Vagina (tissue), 2 donors: ENCODE measurements at regions not wholly inside any gene's neighbourhood (a gene's known extent, or its start where the extent isn't known, plus 50 kb on each side); places are given as distances from the start of the nearest gene placed in this dataset.

ENCODE experiments used
- DNase-seq, 2 donors: peaks; one replicate each; pipeline ENCODE4 v3.0.0-alpha.2; 2017; ENCODE audit errors: extremely low spot score in 2 of 2
- H3K27ac ChIP-seq: fragments of 200-600 bp; sonication (generic); one replicate; pipeline ENCODE4 v1.5.1; 2019
- H3K27me3 ChIP-seq: fragments of 200-600 bp; sonication (generic); one replicate; pipeline ENCODE4 v1.5.1; 2019
- H3K36me3 ChIP-seq, 2 donors: fragments of 200-600 bp; sonication (generic); one replicate each; pipeline ENCODE4 v1.5.1; 2017 to 2019
- H3K4me1 ChIP-seq: fragments of 200-600 bp; sonication (generic); one replicate; pipeline ENCODE4 v1.5.1; 2019
- H3K4me3 ChIP-seq, 2 donors: fragments of 200-600 bp; sonication (generic); 1 replicate in 1 of 2; 2 replicates in 1 of 2; pipeline ENCODE4 v1.5.1; 2016 to 2019
- H3K9me3 ChIP-seq: fragments of 200-600 bp; sonication (generic); one replicate; pipeline ENCODE4 v1.5.1; 2019
- POLR2A ChIP-seq, 2 donors: fragments of 450-650 bp; IDR thresholded peaks; one replicate each; pipeline ENCODE4 v1.6.1; 2017; ENCODE audit warnings: antibody characterized with exemption in 2 of 2, mild to moderate bottlenecking in 2 of 2, moderate library complexity in 2 of 2
- POLR2AphosphoS5 ChIP-seq, 2 donors: sonication (generic); formaldehyde crosslinking; IDR thresholded peaks; one replicate each; pipeline ENCODE4 v1.9.0; 2017; ENCODE audit warnings: antibody characterized with exemption in 2 of 2, mild to moderate bottlenecking in 2 of 2, low read depth in 1 of 2; ENCODE audit not compliant: insufficient read depth in 1 of 2
- intact Hi-C: fragments of 100-400 bp; cut with DNase I; formaldehyde crosslinking; loops from one replicate; pipeline ENCODE4 v1.15.1; 2023
- TF ChIP-seq, protein P1 (sequence below), 3 experiments: fragments of 450-650 bp in 2 of 3; fragments of 200-600 bp in 1 of 3; sonication (generic) in 1 of 3; IDR thresholded peaks; one replicate each; pipeline ENCODE4 v1.5.1; 2017 to 2019; ENCODE audit warnings: antibody characterized with exemption in 3 of 3, mild to moderate bottlenecking in 2 of 3, moderate library complexity in 2 of 3

DNA sequence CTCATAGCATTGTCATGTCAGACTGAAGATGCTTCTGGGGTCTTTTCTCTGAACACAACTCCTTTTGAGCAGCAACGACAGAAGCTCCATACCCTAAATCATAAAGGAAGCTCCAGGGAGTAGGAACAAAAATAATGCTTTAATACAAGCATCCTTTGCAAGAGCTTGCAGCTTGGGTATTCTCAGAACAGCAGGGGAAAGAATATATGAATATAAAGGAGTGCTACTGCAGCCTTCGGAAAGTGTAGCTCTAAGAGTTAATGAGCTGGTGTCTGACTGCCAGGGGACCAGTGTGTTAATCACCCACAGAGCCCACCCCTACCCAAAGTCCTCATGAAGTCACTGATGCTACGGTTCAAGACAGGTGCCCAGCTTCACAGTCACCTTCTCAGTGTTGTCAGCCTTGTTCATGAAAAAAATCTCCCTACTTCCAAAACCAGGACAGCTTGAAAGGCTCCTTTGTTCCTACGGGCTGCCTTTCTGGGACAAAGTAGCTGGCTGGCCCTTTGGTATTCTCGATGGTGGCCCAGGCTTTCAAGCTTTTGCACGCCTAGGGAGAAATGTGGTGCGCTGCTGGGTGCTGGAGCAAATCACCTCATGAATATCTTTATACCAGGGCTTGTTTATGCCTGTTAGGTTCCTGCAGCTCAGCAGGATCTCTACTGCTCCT lies 259.7 kb downstream of the CMPK2 start:
- Histone ChIP-seq H3K36me3 (no peaks in the 10 kb centered on the region), H3K4me3 (no peak overlapping the region), H3K9me3 (no peaks in the 10 kb centered on the region), H3K27ac (no peak overlapping the region), H3K4me1 (no peaks in the 10 kb centered on the region), H3K27me3 (no peaks in the 10 kb centered on the region)
- intact Hi-C loops = no loop called here
- no peak for DNase-seq
- TF ChIP-seq, protein P1, sequence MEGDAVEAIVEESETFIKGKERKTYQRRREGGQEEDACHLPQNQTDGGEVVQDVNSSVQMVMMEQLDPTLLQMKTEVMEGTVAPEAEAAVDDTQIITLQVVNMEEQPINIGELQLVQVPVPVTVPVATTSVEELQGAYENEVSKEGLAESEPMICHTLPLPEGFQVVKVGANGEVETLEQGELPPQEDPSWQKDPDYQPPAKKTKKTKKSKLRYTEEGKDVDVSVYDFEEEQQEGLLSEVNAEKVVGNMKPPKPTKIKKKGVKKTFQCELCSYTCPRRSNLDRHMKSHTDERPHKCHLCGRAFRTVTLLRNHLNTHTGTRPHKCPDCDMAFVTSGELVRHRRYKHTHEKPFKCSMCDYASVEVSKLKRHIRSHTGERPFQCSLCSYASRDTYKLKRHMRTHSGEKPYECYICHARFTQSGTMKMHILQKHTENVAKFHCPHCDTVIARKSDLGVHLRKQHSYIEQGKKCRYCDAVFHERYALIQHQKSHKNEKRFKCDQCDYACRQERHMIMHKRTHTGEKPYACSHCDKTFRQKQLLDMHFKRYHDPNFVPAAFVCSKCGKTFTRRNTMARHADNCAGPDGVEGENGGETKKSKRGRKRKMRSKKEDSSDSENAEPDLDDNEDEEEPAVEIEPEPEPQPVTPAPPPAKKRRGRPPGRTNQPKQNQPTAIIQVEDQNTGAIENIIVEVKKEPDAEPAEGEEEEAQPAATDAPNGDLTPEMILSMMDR (IDR thresholded peaks at IDR 0.05) = no peak

DNA sequence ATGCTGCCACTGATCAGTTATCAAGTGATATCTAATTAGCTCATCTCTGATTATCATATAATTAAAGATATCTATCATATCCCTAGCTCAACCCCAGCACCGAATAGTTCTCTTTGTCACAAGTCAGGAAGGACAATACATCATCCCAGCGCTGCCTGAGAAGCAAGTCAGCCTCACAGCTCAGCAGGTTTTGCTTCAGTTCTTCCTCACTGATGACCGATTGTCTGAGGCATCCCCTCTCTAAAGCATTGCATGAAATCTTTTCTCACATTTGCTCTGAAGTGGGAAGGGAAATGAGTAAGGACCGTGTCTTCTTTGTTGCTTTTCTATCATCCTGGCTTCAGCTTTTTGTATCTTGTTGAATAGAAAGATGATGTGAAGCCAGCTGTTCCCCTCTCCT lies 247.9 kb downstream of the CMPK2 start:
- no peak for DNase-seq
- no peak for TF ChIP-seq POLR2A (IDR thresholded peaks at IDR 0.05)
- TF ChIP-seq POLR2AphosphoS5 (IDR thresholded peaks at IDR 0.05; ENCODE audit: insufficient read depth in 1 of 2, low read depth in 1 of 2) = no peak
- TF ChIP-seq, protein P1 (IDR thresholded peaks at IDR 0.05) = no peak
- no peak overlapping the region for H3K27ac ChIP-seq
- no peak overlapping the region for H3K4me3 ChIP-seq
- no peaks in the 10 kb centered on the region for H3K27me3 ChIP-seq
- no peaks in the 10 kb centered on the region for H3K4me1 ChIP-seq
- peaks cover 1% of the 10 kb centered on the region for H3K9me3 ChIP-seq
- intact Hi-C loops = no loop called here
- H3K36me3 ChIP-seq = no peaks in the 10 kb centered on the region

DNA sequence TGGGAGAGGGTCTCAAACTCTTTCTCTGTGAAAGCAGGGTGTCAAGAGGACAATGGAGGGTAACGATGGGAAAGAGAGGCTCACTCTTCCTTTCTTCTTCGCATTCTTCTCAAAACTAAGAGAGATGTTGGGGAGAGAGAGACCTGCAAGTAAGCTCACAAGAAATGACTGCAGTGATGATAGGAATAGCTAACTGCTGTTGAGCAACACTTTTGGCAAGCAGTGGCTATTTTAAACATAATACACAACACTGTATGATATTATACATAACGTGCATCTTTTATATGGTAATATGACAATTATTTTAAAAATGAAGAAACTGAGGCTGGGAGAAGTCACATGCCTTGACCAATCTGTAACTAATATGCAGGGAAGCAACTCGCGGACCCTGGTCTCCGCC lies 247.5 kb downstream of the CMPK2 start:
- no peaks in the 10 kb centered on the region for H3K36me3 ChIP-seq
- no peaks in the 10 kb centered on the region for H3K4me1 ChIP-seq
- intact Hi-C loops = no loop called here

DNA sequence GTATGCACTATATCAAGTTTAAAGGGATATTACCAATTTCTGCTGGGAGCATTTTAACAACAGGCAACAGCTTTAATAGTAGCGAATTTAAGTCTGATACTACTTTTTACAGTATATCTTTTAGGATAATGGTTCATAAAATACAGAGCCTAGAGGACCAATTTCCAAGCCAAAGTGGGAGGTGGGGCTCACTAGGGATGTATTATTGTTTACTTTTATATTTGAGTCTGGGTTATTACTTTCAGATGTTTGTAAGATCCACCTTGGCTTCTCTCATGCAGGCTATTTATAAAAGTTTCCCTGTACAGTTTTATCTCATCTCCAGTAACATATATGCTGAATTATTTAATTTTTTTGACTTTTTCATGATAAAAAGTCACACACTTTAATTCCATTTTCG lies 242.0 kb downstream of the CMPK2 start:
- no peaks in the 10 kb centered on the region for H3K36me3 ChIP-seq
- no peaks in the 10 kb centered on the region for H3K4me1 ChIP-seq
- H3K4me3 ChIP-seq = no peak overlapping the region
- no peak overlapping the region for H3K27ac ChIP-seq
- intact Hi-C loops = no loop called here
- TF ChIP-seq, protein P1 (IDR thresholded peaks at IDR 0.05) = no peak
- TF ChIP-seq POLR2A (IDR thresholded peaks at IDR 0.05) = no peak
- no peak for TF ChIP-seq POLR2AphosphoS5 (IDR thresholded peaks at IDR 0.05; ENCODE audit: insufficient read depth in 1 of 2, low read depth in 1 of 2)
- no peak for DNase-seq
- H3K27me3 ChIP-seq = no peaks in the 10 kb centered on the region
- no peaks in the 10 kb centered on the region for H3K9me3 ChIP-seq

More for the DNA sequence above, 247.5 kb downstream of the CMPK2 start:
- DNase-seq = no peak
- Histone ChIP-seq H3K4me3 (no peak overlapping the region), H3K27ac (no peak overlapping the region), H3K27me3 (no peaks in the 10 kb centered on the region), H3K9me3 (no peaks in the 10 kb centered on the region)
- TF ChIP-seq, protein P1 (IDR thresholded peaks at IDR 0.05) = no peak
- TF ChIP-seq POLR2A (IDR thresholded peaks at IDR 0.05) = no peak
- TF ChIP-seq POLR2AphosphoS5 (IDR thresholded peaks at IDR 0.05; ENCODE audit: insufficient read depth in 1 of 2, low read depth in 1 of 2) = no peak

DNA sequence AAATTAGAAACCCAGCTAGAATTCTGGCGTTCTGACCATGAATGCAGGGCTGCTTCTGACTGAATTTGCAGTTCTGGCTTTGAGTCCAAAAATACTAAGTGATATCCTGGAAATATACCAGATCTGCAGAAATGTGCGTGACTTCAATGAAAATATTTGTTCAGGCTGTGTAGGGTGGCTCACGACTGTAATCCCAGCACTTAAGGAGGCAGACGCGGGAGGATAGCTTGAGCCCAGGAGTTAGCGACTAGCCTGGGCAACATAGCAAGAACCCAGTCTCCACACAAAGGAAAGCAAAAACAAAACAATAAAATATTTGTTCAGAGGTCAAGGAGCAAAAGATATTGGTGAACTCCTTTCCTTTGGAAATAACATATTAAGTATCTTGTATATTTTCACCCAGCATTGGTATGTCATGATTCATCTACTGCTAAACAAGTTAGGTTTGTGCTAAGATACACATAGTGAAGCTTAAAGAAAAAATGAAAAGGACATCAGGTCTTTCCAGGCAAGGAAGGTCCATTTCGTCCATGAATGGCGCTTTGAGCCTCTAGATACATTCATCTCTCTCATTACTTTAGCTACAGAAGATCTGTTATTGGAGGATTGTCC lies 239.2 kb downstream of the CMPK2 start:
- no peaks in the 10 kb centered on the region for H3K36me3 ChIP-seq
- intact Hi-C loops = no loop called here
- no peaks in the 10 kb centered on the region for H3K4me1 ChIP-seq
- TF ChIP-seq, protein P1 (IDR thresholded peaks at IDR 0.05) = no peak
- TF ChIP-seq POLR2AphosphoS5 (IDR thresholded peaks at IDR 0.05; ENCODE audit: insufficient read depth in 1 of 2, low read depth in 1 of 2) (no peak), POLR2A (IDR thresholded peaks at IDR 0.05) (no peak)
- no peak for DNase-seq
- H3K9me3 ChIP-seq = no peaks in the 10 kb centered on the region
- H3K4me3 ChIP-seq = no peak overlapping the region
- H3K27me3 ChIP-seq = no peaks in the 10 kb centered on the region
- no peak overlapping the region for H3K27ac ChIP-seq
